Adrenal gland (tissue), 9 donors: ENCODE measurements at regions not wholly inside any gene's neighbourhood (a gene's known extent, or its start where the extent isn't known, plus 50 kb on each side); places are given as distances from the start of the nearest gene placed in this dataset.

Experiments used
- DNase-seq, 7 donors: peaks; one replicate each; pipeline ENCODE4 v3.0.0-alpha.2; 2019 to 2020
- H3K27ac ChIP-seq, 5 donors: fragments of 200-600 bp; sonication (generic) in 4 of 5; 1 replicate in 3 of 5; 2 replicates in 2 of 5; pipeline versions ENCODE4 v1.5.1 to v1.8.0; 2016 to 2020; ENCODE audit warnings: mild to moderate bottlenecking in 1 of 5
- H3K27me3 ChIP-seq: fragments of 200-600 bp; 2 replicates; pipeline ENCODE4 v1.8.0; 2021
- H3K36me3 ChIP-seq, 2 donors: fragments of 200-600 bp; replicated peaks in 1 of 2; 1 replicate in 1 of 2; 2 replicates in 1 of 2; pipeline versions ENCODE4 v1.5.1 to v1.8.0; 2018 to 2022
- H3K4me1 ChIP-seq, 2 donors: fragments of 200-600 bp; replicated peaks in 1 of 2; 1 replicate in 1 of 2; 2 replicates in 1 of 2; pipeline versions ENCODE4 v1.5.1 to v1.8.0; 2018 to 2021
- H3K4me3 ChIP-seq, 4 donors: fragments of 200-600 bp; sonication (generic) in 3 of 4; one replicate each; pipeline ENCODE4 v1.5.1; 2016 to 2018
- H3K9me3 ChIP-seq, 3 donors: fragments of 200-600 bp; sonication (generic) in 1 of 3; replicated peaks in 1 of 3; 1 replicate in 2 of 3; 2 replicates in 1 of 3; pipeline versions ENCODE4 v1.5.1 to v1.8.0; 2016 to 2021
- CTCF ChIP-seq, 6 experiments: fragments of 450-650 bp in 4 of 6; fragments of 200-600 bp in 2 of 6; sonication (generic) in 1 of 6; IDR thresholded peaks; 1 replicate in 5 of 6; 2 replicates in 1 of 6; pipeline versions ENCODE4 v1.5.1 to v1.8.0; 2016 to 2021; ENCODE audit warnings: antibody characterized with exemption in 6 of 6, mild to moderate bottlenecking in 2 of 6, moderate library complexity in 1 of 6
- POLR2A ChIP-seq, 2 donors: fragments of 450-650 bp; IDR thresholded peaks; one replicate each; pipeline ENCODE4 v1.6.1; 2017; ENCODE audit warnings: antibody characterized with exemption in 2 of 2, mild to moderate bottlenecking in 2 of 2, moderate library complexity in 1 of 2
- WGBS, 4 donors: extraction: QIAGEN DNeasy Blood & Tissue Kit in 2 of 4; methylation state at CpG; one replicate each; pipeline versions ENCODE4 v1.1.5 to v1.1.7; 2013 to 2017; 5-methylcytosine and 5-hydroxymethylcytosine counted together
- intact Hi-C, 2 donors: fragments of 100-400 bp; cut with DNase I; formaldehyde crosslinking; loops; one replicate each; pipeline versions ENCODE4 v1.14.1 to v1.15.0; 2022 to 2023
- donor health status: healthy with polysubstance abuse.
- donor health status: Bipolar disorder and iron deficiency.
- donor health status: DM: yes; HTN: yes; CAD: no.
- donor health status: DM: no; HTN: no; CAD: no.
- donor health status: DM: no; HTN: no; CAD: no.

- no peak for DNase-seq
- H3K4me3 ChIP-seq = no peak overlapping the region
- 42 to 59% (median 51%) methylated on average over 2 of the region's 2 CpGs for WGBS, 4 donors
- no peak for TF ChIP-seq POLR2A (IDR thresholded peaks at IDR 0.05)
- no peak for TF ChIP-seq CTCF (IDR thresholded peaks at IDR 0.05)
- H3K36me3 ChIP-seq = no peaks in the 10 kb centered on the region
- intact Hi-C loops = no loop called here
- no peaks in the 10 kb centered on the region for H3K9me3 ChIP-seq
- H3K4me1 ChIP-seq = no peaks in the 10 kb centered on the region
- no peaks in the 10 kb centered on the region for H3K27me3 ChIP-seq
- H3K27ac ChIP-seq = no peak overlapping the region
Measured at GRCh38 chr4:66052426-66052825, 382.1 kb upstream of the EPHA5 start.

- 28 to 37% (median 33%) methylated on average over 2 of the region's 2 CpGs for WGBS, 4 donors
Measured at GRCh38 chr4:66048861-66049260, 378.6 kb upstream of the EPHA5 start.

GRCh38 chr4:66045913-66046312, 375.6 kb upstream of the EPHA5 start:
- H3K4me3 ChIP-seq = no peak overlapping the region
- H3K9me3 ChIP-seq = no peaks in the 10 kb centered on the region
- H3K27me3 ChIP-seq = no peaks in the 10 kb centered on the region
- H3K27ac ChIP-seq = no peak overlapping the region
- TF ChIP-seq CTCF (IDR thresholded peaks at IDR 0.05) = no peak
- TF ChIP-seq POLR2A (IDR thresholded peaks at IDR 0.05) = no peak
- no peak for DNase-seq
- H3K4me1 ChIP-seq = no peaks in the 10 kb centered on the region
- no peaks in the 10 kb centered on the region for H3K36me3 ChIP-seq
- 54 to 64% (median 59%) methylated on average over 4 of the region's 4 CpGs for WGBS, 4 donors
- intact Hi-C loops = no loop called here

More at GRCh38 chr4:66048861-66049260, 378.6 kb upstream of the EPHA5 start:
- DNase-seq = no peak
- Histone ChIP-seq H3K27me3 (no peaks in the 10 kb centered on the region), H3K9me3 (no peaks in the 10 kb centered on the region), H3K4me1 (no peaks in the 10 kb centered on the region), H3K27ac (no peak overlapping the region), H3K4me3 (no peak overlapping the region), H3K36me3 (no peaks in the 10 kb centered on the region)
- TF ChIP-seq CTCF (IDR thresholded peaks at IDR 0.05) (no peak), POLR2A (IDR thresholded peaks at IDR 0.05) (no peak)
- intact Hi-C loops = no loop called here

- intact Hi-C loops = no loop called here
- Histone ChIP-seq H3K27ac (no peak overlapping the region), H3K36me3 (no peaks in the 10 kb centered on the region), H3K4me3 (no peak overlapping the region), H3K4me1 (no peaks in the 10 kb centered on the region), H3K9me3 (no peaks in the 10 kb centered on the region), H3K27me3 (no peaks in the 10 kb centered on the region)
- DNase-seq = no peak
- TF ChIP-seq CTCF (IDR thresholded peaks at IDR 0.05) (no peak), POLR2A (IDR thresholded peaks at IDR 0.05) (no peak)
- 67 to 78% (median 74%) methylated on average over 2 of the region's 2 CpGs for WGBS, 4 donors
Measured at GRCh38 chr4:66035701-66036100, 365.4 kb upstream of the EPHA5 start.
